Cardiac muscle cell (in vitro differentiated cells and primary cell): ENCODE measurements at regions not wholly inside any gene's neighbourhood (a gene's known extent, or its start where the extent isn't known, plus 50 kb on each side); places are given as distances from the start of the nearest gene placed in this dataset.

Source experiments
- DNase-seq, 2 donors: peaks; one replicate each; pipeline versions ENCODE4 v3.0.0 to v3.0.0-alpha.2; 2010 to 2017; ENCODE audit warnings: low read depth in 1 of 2, low spot score in 1 of 2
- H3K27ac ChIP-seq: fragments of 200-600 bp; sonication (generic); 2 replicates; pipeline ENCODE4 v1.5.1; 2016
- H3K27me3 ChIP-seq: fragments of 200-600 bp; sonication (generic); 2 replicates; pipeline ENCODE4 v1.6.0; 2016; ENCODE audit warnings: control low read depth
- H3K36me3 ChIP-seq: fragments of 200-600 bp; sonication (generic); 2 replicates; pipeline ENCODE4 v1.5.1; 2016; ENCODE audit warnings: control low read depth
- H3K4me1 ChIP-seq: fragments of 200-600 bp; sonication (generic); 2 replicates; pipeline ENCODE4 v1.8.1; 2017; ENCODE audit warnings: low read depth, mild to moderate bottlenecking, mixed run types
- H3K4me3 ChIP-seq: fragments of 200-600 bp; sonication (generic); 2 replicates; pipeline ENCODE4 v1.5.1; 2016; ENCODE audit warnings: mild to moderate bottlenecking
- H3K9me3 ChIP-seq: fragments of 200-600 bp; sonication (generic); 2 replicates; pipeline ENCODE4 v1.5.1; 2017; ENCODE audit warnings: low read depth, mild to moderate bottlenecking, control low read depth
- CTCF ChIP-seq: IDR thresholded peaks from 2 replicates; pipeline ENCODE4 v1.5.1; 2012; ENCODE audit warnings: low read depth, mild to moderate bottlenecking, low read length

DNA sequence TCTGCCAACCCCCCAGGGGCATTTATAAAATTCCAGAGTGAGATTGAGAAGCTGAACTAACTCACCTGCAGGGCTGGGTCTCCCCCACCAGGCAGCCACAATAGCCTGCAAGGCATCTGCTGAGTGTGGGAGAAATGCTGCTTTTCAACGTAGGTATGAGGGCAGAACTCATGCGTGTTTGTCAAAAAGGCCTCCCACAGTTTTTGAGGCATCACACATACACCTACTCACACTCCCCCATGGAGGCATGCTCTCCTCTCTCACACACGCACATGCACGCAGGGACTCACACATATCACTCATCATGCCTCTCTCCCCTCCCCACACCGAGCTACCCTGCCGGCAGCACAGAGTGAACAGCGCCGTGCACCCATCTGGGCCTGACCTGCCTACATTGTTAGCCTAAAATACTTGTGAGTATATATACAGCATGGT, 390.5 kb downstream of the FGF9 start:
- Histone ChIP-seq H3K4me1 (peaks cover 12% of the 10 kb centered on the region), H3K36me3 (no peaks in the 10 kb centered on the region), H3K27me3 (no peaks in the 10 kb centered on the region), H3K9me3 (no peaks in the 10 kb centered on the region), H3K27ac (no peak overlapping the region), H3K4me3 (no peak overlapping the region)
- DNase-seq, result no peak
- TF ChIP-seq CTCF, result no peak

DNA sequence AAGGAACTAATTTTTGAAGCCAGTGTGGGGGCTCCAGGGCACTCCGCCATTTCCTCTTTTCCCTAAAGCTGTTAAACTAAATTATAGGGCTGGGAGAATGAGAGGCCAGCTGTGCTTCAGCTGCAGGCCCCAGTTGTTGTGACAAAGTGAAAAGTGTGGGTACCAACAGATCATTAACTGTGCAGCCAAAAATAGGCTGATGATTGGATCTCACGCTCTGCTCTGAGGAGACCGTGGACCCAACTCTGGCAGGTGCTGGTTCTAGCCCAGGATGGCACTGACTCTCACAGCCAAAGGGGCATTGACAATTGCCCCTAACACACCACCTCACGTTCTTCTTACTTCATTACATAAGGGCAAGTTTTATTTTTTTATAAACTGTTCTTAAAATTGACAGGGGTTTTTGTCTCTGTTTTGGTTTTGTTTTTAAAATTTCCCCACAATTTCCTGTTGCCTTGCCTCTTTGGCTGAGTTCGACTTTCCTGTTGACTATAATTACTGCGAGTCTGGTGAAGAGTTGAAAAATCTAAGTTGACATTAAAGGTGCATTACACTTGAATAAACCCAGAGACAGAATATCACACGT, 391.0 kb downstream of the FGF9 start:
- no peaks in the 10 kb centered on the region for H3K36me3 ChIP-seq
- H3K4me1 ChIP-seq, result peaks cover 12% of the 10 kb centered on the region
- no peaks in the 10 kb centered on the region for H3K27me3 ChIP-seq
- no peak for TF ChIP-seq CTCF
- H3K27ac ChIP-seq, result no peak overlapping the region
- no peaks in the 10 kb centered on the region for H3K9me3 ChIP-seq
- no peak overlapping the region for H3K4me3 ChIP-seq
- no peak for DNase-seq

DNA sequence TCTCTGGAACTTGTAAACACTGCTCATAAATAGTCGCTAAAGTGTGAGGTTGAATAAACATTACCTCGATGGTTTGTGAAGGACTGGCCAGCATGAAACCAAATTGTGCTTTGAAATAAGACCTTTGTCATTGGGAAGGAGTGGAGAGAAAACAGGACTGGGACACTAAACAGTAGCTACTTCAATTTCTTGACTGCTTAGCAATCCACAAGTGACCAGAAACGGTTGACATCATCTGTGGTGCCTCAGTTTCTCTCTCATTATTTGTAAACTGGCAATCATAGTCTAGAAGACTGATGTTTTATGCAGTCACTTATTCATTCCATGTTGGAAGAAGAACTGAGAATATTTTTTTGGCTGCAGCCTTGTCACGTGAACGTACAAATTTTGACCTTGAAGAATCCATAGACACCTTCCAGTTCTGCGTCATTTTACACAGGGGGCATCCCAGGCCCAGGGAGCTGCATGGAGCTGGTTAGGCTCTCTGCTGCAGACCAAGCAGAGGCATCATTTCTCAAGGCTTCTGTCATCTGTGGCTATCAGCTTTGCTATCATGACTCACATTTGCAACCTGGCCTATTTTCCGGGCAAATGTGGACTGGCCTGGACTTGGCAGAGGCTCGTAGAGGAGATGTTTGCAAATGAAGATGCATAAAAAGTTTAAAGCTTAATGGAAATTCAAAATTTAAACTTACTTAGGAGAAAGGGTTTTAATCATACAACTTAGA, 391.8 kb downstream of the FGF9 start:
- Histone ChIP-seq H3K27ac (no peak overlapping the region), H3K4me3 (no peak overlapping the region), H3K4me1 (peaks cover 12% of the 10 kb centered on the region), H3K9me3 (no peaks in the 10 kb centered on the region), H3K36me3 (no peaks in the 10 kb centered on the region), H3K27me3 (no peaks in the 10 kb centered on the region)
- no peak for TF ChIP-seq CTCF
- DNase-seq, result no peak

DNA sequence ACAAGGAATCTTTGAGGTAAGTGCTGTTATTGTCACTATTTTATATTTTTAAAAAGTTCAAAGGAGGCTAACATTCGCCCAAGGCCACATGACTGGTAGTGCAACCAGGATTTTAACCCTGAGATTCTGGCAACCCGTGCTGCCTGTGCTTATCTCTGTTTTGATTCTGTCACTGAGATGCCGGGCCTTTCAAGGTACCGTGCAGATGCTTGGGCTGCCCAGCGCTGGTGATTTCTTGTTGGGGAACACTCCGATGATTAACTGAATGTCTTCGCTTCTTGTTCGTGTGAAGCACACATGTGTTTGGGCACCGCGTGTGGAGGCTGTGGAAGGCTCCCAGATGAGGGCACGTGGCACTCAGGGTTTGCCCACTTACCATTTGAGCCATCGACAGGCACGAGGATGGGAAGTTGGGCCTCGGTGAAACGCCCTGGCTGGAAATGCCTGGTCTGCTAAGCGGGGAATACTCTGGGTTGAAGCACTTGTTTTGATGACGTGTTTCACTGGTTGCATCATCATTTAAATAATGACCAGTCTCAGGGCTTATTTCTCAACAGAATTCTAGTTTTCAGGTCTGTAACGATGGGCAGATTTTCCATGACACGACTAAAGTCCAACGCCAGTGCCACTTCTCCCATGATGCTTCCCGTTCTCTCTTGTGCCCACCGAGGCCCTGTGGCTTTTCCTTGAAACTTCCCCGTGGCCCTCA, 392.7 kb downstream of the FGF9 start:
- DNase-seq, result no peak
- Histone ChIP-seq H3K4me1 (peaks cover 12% of the 10 kb centered on the region), H3K27me3 (no peaks in the 10 kb centered on the region), H3K36me3 (no peaks in the 10 kb centered on the region), H3K27ac (no peak overlapping the region), H3K4me3 (no peak overlapping the region), H3K9me3 (no peaks in the 10 kb centered on the region)
- TF ChIP-seq CTCF, result no peak

GRCh38 chr13:22064854-22065620, 394.2 kb downstream of the FGF9 start:
- Histone ChIP-seq H3K36me3 (no peaks in the 10 kb centered on the region), H3K27ac (peak overlapping the region; percentile 55), H3K9me3 (no peaks in the 10 kb centered on the region), H3K4me3 (no peak overlapping the region), H3K4me1 (peaks cover 12% of the 10 kb centered on the region), H3K27me3 (no peaks in the 10 kb centered on the region)
- DNase-seq, result peak in 1 of 2 donors; percentile 30
- no peak for TF ChIP-seq CTCF
